GM13976 (cell line): ENCODE measurements at regions not wholly inside any gene's neighbourhood (a gene's known extent, or its start where the extent isn't known, plus 50 kb on each side); places are given as distances from the start of the nearest gene placed in this dataset.
"Not testable (repeated sequence)": the region's sequence is repeated elsewhere in the genome, so short reads cannot be mapped to it uniquely, and the experiment has no call there.

Experiments used
- DNase-seq: peaks from one replicate; pipeline ENCODE4 v3.0.0; 2012; ENCODE audit warnings: low spot score
- in situ Hi-C: fragments of 300-500 bp; cut with MboI; formaldehyde crosslinking; loops from one replicate; pipeline ENCODE4 v1.12.0; 2022; ENCODE audit warnings: low sequenced_read_pairs, mixed read lengths, inconsistent platforms; ENCODE audit not compliant: unreplicated experiment
- TF ChIP-seq, protein P1 (sequence below): IDR thresholded peaks from 2 replicates; pipeline ENCODE4 v1.5.1; 2012; ENCODE audit warnings: borderline replicate concordance, mild to moderate bottlenecking; ENCODE audit not compliant: insufficient read depth; ENCODE audit errors: extremely low read depth, missing control alignments, control extremely low read depth

DNA sequence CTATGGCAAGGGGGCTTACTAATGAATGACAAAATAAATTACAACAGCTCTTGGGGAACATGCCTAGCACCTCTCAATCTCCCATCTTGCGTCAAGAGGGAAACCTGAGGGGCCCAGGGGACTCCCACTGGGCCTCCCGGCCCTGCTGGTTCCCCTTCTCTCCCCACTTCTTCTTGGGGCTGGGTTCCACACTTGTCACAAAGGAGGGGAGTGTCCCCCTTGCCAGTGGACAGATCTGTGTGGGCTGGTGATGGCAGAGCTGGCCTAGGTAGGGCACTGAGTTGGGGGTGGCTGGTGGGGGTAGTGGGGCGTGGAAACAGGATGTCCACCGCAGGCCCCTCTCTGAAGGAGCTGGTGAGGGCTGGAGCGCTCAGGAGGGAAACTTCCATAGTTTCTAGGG lies 184.0 kb upstream of the HAAO start:
- TF ChIP-seq, protein P1, sequence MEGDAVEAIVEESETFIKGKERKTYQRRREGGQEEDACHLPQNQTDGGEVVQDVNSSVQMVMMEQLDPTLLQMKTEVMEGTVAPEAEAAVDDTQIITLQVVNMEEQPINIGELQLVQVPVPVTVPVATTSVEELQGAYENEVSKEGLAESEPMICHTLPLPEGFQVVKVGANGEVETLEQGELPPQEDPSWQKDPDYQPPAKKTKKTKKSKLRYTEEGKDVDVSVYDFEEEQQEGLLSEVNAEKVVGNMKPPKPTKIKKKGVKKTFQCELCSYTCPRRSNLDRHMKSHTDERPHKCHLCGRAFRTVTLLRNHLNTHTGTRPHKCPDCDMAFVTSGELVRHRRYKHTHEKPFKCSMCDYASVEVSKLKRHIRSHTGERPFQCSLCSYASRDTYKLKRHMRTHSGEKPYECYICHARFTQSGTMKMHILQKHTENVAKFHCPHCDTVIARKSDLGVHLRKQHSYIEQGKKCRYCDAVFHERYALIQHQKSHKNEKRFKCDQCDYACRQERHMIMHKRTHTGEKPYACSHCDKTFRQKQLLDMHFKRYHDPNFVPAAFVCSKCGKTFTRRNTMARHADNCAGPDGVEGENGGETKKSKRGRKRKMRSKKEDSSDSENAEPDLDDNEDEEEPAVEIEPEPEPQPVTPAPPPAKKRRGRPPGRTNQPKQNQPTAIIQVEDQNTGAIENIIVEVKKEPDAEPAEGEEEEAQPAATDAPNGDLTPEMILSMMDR, result no peak
- in situ Hi-C loops, result loop anchor here (10.0 kb wide), 1 partner anchor 148 kb away; no protein-coding TSS in a partner anchor
- DNase-seq, result no peak

DNA sequence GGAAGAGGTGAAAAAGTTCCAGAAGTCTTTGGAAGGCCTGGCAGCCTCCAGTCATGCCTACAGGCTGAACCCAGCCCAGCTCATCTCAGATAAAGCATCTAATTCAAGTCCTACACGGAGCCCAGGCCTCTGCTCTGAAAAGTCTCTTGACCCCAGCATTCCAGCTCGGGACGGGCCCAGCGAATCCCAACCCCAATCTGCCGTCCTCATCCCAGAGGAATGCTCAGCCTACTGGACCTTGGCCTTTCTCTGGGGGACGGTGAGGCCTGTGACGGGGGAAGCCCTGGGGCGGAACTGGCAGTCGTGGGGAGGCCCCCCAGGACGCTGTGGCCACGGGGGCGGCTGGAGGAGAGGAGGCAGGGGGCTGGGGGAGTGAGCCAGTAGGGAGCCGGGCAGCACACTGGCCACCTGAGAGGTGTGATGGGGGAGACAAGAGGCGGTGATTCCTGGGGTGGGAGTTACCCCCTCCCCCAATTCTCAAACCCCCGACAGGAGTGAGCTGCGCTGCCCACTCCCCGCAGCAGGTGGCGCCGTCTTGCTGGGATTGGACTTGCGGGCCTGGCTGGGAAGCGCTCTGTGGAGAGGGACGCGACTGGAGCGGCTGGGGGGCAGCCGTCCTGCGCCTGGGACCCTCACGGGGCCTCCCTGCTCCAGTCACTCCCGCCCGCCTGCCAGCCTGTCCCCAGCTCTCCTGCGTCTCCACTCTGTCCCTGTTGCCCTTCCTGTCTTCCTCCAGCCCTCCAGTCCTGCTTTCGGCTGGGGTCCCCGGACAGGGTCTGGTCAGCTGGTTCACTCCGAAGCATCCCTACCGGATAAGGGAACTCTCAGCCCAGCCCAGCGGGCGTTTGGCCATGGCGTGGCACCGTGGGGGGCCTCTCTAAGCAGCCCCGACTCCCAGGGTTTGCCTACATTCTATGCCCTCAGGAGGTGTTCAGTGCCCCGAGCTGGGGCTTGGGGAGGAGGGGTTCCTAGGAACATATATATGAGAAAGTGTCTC lies 182.6 kb upstream of the HAAO start:
- TF ChIP-seq, protein P1, result peak; percentile 78
- in situ Hi-C loops, result loop anchor here (10.0 kb wide), 1 partner anchor 150 kb away; no protein-coding TSS in a partner anchor
- DNase-seq, result peak; percentile 69

DNA sequence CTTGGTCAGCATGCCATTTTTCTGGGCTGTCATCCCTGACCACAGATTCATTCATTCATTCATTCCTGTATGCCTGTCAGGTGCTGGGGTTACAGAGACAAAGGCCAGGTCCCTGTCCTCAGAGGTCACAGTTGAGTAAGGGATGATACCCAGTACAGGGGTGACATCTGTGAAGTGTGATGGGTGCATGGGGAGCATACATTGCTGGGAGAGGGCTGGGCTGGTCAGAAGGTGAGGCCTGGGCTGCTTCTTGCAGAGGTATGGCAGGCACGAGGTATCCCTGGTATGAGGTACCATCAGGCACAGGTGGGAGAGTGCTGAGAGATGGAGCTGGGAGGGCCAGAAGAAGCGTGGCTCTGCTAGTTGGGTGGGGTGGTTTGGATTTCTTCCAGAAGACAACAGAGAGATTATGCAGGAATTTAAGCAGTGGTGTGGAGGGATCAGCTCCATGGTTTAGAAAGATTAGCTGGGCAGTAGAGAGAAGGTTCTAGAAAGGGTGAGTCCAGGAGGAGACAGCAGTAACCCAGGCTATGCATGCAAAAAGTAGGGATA lies 181.9 kb upstream of the HAAO start:
- TF ChIP-seq, protein P1, result no peak
- DNase-seq, result no peak
- in situ Hi-C loops, result loop anchor here (10.0 kb wide), 1 partner anchor 151 kb away; no protein-coding TSS in a partner anchor

DNA sequence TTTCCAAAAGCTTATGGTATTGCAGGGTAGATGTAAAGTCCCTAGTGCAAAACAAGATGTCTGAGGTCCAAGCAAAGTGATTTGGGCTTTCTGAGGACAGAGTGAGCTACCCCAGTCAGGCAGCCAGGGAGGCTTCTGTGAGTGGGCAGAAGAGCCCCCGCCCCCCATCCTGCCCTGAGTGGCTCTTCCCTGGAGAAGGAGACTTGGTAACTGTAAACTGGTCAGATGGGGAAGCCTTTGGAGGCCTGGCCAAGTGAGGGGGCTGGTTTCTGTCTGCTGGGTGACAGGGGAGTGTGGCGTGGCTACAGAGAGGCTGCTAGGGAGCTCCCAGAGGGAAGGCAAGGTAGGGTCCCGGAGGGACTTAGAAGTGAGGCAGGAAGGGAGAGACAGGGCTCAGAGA lies 181.3 kb upstream of the HAAO start:
- in situ Hi-C loops, result loop anchor here (10.0 kb wide), 1 partner anchor 151 kb away; no protein-coding TSS in a partner anchor
- no peak for DNase-seq
- TF ChIP-seq, protein P1, result no peak

DNA sequence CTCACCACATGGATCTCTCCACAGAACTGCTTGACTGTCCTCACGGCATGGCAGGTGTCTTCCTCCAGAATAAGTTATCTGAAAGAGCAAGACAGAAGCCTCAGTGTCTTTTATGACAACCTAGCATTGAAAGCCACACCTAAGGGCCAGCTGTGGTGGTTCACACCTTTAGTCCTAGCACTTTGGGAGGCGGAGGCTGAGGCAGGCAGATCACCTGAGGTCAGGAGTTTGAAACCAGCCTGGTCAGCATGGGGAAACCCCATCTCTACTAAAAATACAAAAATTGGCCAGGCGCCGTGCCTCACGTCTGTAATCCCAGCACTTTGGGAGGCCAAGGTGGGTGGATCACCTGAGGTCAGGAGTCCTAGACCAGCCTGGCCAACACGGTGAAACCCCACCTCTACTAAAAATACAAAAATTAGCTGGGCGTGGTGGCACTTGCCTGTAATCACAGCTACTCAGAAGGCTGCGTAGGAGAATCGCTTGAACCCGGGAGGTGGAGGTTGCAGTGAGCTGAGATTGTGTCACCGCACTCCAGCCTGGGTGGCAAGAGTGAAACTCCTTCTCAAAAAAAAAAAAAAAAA lies 180.6 kb upstream of the HAAO start:
- DNase-seq, result not testable (repeated sequence)
- in situ Hi-C loops, result loop anchor here (10.0 kb wide), 1 partner anchor 152 kb away; no protein-coding TSS in a partner anchor

DNA sequence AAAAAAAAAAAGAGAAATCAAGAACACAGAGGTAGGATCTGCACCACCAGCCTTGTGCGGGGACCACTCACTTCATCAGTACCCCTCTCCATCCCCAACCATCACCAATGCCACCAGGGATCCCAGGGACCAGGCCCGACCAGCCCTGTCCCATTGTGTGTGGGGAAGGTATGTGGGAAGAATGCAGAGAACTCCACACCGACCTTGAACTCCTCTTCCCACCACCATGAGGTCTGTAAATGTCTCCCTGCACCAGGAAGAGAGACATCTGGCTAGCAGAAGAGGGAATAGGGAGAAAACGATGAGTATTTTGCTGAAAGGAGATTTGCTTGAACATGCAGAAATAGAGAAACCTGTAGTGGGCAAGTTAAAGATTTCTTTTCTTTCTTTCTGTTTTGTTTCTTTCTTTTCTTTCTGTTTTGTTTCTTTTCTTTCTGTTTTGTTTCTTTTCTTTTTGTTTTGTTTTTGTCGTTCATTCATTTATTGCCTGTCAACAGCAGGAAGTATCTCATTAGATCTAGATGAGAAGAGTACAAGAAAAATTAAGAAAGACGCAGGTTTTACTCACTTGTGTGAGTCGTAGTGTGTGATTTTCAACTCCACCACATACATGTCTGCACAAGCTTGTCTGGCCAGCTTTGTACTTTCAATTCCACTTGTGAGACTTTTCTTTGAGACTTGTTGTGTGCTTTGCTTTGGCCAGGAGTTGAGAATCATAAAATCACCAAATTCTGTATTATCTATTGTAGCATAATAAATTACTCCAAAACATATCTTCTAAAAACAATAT lies 179.8 kb upstream of the HAAO start:
- in situ Hi-C loops, result loop anchor here (10.0 kb wide), 1 partner anchor 153 kb away; no protein-coding TSS in a partner anchor

More for the DNA sequence above, 179.8 kb upstream of the HAAO start:
- TF ChIP-seq, protein P1, result no peak
- DNase-seq, result no peak
